GM19351 (cell line): ENCODE measurements at regions not wholly inside any gene's neighbourhood (a gene's known extent, or its start where the extent isn't known, plus 50 kb on each side); places are given as distances from the start of the nearest gene placed in this dataset.
A peak's percentile ranks its signal among the peaks of the same experiment; 100 is the strongest.
"Not testable (repeated sequence)": the region's sequence is repeated elsewhere in the genome, so short reads cannot be mapped to it uniquely, and the experiment has no call there.

Source experiments
- ATAC-seq: cut with Tn5 transposase; IDR thresholded peaks from one replicate; pipeline ENCODE4 v1.9.1; 2021; ENCODE audit warnings: mild to moderate bottlenecking, moderate library complexity; ENCODE audit not compliant: unreplicated experiment

DNA sequence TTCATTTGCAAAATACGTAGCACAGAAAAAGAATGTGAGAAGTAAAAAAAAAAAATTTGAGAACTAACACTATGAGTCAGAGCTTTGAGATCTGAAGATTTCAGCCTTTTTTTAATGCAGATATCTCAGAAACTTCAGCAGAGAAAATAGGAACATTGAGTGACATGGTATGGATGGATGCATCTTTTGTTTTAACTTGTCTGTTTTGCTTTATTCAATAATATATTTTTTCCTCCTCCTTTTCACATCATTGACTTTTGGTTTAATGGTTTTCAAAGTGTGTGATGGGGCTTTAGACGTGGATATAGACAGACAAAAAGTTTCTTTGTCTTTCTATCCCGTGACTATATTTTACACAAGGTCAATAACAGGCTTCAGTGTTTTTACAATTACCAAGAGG lies 426.7 kb upstream of the FRG2C start:
- no peak for ATAC-seq

DNA sequence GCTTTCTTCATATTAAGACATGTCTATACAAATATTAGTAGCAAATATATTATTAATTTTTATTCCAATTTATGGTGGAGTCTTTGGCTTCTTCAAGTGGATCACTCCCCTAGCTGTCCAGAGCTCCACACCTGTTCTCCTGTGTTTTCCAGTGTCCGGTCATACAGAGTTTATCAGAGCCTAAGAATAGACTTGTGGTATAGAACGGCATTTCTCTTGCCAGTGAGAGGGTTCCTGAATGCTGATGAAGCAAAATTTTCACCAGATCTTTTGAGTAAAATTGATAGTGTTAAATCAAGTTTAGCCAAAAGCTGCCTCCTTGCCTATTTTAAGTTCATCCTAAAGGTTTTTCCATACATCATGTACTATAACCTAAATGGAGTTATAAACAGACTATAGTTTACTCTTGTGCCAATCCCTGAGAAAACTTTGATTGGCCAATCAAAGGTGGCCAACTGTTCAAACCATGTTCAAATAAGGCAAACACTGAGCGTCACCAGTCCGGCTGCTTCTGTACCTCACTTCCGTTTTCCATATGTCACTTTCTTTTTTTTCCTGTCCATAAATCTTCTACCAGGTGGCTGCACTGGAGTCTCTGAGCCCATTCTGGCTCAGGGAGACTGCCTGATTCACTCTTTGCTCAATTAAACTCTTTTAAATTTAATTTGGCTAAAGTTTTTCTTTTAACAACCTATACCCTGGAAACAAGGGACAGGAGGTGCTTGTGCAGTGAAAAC lies 422.7 kb upstream of the FRG2C start:
- ATAC-seq, result not testable (repeated sequence)

DNA sequence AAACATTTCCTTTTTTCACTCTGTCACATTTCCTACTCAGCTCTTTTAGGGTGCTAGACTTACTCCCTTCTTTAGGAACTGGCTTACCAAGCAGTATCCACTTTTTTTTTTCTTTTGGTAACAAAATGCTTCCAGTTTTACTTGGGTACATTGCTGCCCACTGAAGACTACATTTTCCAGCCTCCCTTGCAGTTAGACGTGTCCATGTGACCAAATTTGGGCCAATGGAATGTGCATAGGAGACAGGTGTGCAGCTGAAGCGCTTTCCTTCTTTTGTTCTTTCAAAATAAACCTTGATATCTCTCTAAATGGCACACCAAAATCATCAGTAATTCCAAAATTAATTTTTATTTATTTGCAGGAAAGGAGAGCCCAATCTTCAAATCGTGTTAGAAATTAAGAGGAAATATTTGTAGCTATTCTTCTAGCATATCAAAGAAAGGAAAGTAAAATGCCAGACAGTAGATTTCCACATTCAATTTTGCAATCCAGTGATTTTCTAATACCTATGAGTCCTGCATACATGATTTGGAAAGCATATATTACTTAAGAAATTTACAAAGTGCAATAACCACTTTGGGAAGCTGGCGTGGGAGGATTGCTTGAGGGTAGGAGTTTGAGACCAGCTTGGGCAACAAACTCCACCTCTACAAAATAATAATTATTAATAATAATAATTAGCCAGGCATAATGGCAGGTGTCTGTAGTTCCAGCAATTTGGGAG lies 422.0 kb upstream of the FRG2C start:
- no peak for ATAC-seq

DNA sequence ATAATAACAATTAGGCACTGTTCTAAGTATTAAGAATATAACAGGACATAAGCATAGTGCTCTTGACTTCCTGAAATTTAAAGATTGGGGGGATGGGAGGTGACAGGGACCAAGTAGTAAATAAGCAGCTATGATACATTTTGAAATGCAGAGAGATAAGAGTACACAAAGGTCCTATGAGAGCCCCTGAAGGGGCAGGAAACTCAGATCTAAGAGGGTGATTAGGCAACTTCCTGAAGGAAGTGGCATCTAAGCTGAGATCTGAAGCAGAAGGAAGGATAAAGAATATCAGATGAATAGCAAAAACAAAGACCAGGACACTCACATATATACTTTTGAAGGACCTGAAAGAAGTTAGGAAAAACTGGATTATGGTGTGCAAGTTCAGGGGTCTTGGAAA lies 415.2 kb upstream of the FRG2C start:
- no peak for ATAC-seq

DNA sequence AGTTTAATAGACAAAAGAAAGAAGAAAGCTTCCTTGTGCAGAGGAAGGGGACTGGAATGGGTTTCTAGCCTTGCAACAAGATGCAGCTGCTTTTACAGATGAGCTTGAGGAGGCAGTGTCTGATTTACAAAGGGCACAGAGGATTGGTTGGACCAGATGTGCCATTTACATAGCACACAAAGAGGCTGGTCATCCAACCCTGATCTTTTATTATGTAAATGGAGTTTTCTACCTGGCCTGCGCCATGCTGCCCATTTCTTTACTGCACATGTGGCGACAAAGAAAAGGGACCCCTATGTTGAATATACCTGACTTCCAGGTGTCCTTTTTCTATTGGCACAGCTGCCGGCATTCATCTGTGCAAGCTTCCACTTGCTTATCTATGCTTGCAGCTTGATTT lies 409.4 kb upstream of the FRG2C start:
- ATAC-seq, result no peak

DNA sequence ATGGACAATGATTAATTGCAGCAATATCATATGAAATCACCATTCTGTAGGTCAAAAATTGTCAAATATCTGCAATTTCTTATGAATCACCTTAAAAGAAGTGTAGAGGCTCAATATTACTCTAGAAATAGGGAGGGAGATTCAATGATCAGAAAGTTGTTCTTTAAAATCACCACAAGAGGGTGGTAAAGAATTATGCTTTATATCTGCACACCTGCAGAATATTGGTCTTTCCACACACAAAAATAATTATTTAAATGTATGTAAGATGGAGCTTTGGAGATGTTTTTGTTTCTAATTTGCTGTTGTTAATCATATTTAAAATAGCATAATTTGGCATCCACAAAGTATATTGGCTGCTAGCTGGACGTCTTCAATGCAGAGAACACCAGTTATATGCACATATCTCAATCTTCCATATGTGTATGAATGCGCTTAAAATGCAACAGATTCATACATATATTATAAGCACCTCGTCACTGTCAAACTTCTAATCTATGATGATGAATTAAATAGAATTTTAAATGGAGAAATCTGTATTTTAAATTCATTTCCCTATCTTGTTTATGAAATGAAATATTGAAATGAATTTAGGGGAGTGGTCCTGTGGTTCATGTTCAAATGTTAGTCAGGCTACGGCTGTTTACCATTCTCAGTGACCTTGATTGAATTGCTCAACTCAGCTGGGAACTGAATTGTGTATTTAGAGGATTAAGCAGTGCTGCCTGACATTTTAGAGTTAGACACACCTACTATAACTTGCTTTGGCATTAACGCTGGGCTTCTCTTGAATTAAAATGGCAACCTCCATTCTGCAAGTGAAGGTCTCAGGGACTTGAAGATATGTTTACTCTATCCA lies 405.1 kb upstream of the FRG2C start:
- peak; percentile 77 for ATAC-seq

DNA sequence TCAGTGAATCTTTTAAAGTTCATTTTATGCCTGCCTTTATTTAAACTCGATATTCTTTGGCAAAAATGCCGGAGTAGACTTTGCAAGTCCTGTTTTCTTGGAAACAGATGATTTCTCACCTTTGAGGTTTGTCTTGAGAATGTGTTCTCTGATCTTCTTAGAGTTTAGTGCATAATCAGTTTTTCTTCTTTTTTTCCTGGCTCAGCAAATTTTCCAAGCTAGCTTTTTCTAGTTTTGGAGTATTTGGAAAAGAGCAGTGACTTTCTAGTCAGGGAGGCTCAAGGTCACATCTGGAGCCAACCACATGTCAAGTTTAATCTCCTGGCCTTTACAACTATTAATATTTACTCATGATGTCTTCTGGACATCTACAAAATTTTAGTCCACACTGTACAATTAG lies 403.2 kb upstream of the FRG2C start:
- ATAC-seq, result not testable (repeated sequence)

DNA sequence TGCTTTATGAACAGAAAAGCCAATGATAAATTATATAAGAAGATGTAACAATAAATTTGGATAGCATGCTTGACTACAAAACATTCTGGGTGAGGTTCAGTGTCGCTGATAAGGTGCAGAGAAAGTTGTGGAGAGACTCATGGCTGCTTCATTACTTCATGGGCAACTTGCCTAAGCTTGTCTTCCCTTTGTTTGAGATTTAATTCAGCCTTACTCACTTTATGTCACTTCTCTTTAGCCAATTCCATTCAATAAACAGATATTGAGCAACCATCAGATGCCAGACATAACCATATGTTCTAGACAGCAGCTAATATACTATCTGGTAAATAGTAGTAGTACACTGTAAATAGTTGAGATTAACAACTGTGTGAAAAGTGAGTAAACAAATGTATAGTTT lies 401.5 kb upstream of the FRG2C start:
- no peak for ATAC-seq

DNA sequence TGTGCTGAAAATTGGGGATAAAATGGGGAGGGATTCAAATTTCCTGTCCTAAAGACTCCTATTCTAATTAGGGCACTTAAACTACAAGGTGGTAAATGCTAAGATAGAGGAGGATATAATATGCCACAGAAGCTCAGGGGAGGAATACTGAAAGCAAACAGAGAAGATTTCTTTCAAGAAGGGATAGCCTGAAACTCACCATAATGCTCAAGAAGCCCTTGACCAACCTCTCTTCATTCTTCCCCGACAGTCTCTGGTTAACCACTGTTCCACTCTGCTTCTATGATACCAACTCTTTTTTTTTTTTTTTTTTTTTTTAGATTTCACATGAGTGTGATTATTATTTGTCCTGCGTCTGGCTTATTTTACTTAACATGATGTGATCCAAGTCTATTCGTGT lies 398.2 kb upstream of the FRG2C start:
- ATAC-seq, result no peak

DNA sequence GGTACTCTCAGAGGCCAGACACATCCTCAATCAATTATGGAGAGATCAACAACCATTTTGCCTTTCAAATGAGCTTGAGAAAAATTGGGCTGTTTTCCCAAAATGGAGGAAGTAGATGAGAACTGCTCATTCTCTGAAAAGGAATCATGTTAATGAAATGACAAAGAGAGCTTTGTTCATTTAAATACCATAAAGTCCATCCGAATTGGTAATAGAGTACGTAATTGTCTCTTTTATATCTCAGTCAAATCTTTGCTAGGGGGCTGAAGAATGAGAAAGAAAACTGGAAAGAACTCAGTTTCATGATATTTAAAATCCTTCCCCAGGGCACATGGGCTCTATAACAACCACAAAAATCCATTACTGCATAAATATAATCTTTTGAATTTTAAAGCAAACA lies 395.6 kb upstream of the FRG2C start:
- ATAC-seq, result not testable (repeated sequence)

DNA sequence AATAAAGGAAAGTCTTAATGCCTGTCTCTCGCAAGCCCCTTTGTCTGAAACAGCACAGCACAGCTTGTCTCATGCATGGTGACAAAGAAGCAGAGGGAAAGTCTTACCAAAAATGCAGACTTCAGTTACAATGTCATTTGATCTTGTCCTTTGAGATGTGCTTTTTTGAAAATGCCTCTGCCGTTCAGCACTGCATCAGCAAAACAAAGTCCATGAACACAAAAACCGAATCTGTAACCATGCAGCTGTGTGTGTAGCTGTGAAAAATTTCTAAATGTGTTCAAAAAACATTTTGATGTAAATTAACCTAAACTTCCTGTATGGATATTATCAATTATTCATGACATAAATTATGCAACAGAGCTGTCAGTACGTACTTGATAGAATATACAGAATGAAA lies 391.9 kb upstream of the FRG2C start:
- ATAC-seq, result not testable (repeated sequence)

DNA sequence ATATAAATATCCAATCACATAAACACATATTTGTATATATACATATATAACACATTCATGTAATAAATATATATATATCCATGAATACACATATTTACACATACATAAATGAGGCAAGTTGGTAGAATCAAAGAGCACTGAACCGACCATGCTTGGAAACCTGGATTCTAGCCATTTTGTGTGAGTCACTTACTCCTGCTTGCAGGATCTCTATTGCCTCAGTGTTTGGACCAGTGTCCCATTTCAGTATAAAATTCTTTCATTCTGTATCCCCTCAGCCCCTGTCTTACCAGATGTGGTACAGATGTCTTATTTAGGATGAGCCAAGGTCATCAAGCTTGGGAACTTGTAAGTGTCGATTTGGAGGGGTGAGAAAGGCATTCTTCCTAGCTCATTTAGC lies 391.4 kb upstream of the FRG2C start:
- ATAC-seq, result no peak

DNA sequence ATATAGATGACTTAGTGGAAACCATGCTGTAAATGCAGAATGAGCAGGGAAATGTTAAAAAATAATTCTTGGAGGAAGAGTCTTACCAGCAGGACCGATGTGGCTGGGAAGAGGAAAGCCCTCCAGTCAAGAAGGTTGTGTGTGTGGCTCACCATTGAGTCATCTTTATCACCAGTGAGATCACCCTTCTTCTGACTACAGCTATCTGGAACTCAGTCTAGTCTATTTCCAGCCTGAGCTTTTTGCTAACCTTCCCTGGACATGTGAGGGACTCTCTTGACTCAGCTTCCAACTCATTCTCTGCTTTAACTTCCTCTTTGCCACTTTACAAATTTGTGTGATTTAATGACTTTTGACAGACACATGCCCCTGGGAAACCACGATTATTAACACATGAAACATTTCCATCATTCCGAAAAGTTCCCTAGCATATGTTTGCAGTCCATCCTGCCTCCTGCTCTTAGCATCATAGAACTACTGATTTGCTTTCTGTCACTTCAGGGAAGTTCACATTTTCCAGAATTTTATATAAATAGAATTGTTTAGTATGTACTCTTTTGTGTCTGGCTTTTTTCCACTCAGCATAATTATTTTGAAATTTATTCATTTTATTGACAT lies 378.5 kb upstream of the FRG2C start:
- not testable (repeated sequence) for ATAC-seq

DNA sequence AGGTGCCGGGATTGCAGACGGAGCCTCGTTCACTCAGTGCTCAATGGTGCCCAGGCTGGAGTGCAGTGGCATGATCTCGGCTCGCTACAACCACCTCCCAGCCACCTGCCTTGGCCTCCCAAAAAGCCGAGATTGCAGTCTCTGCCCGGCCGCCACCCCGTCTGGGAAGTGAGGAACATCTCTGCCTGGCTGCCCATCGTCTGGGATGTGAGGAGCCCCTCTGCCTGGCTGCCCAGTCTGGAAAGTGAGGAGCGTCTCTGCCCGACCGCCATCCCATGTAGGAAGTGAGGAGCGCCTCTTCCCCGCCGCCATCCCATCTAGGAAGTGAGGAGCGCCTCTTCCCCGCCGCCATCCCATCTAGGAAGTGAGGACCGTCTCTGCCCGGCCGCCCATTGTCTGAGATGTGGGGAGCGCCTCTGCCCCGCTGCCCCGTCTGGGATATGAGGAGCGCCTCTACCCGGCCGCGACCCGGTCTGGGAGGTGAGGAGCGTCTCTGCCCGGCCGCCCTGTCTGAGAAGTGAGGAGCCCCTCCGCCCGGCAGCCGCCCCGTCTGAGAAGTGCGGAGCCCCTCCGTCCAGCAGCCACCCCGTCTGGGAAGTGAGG lies 375.1 kb upstream of the FRG2C start:
- not testable (repeated sequence) for ATAC-seq

DNA sequence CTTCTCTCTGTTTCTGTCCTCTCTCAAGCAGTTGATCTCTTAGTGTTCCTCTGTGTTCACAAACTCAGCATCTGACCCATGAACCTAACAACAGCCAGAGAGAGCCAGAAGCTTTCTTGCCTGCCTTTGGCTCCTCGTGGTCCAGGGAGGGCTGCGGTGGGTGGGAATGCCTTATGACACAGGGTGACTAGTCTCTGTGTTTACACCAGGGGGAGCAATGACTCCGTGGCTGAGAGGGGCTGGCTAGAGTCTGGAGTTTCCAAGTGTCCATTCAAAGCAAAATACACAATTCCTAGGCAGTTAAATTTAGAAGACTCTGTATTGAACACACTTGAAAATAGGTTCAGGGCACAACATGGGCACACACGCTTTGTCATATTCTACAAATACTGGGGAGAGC lies 370.0 kb upstream of the FRG2C start:
- peak; percentile 72 for ATAC-seq

DNA sequence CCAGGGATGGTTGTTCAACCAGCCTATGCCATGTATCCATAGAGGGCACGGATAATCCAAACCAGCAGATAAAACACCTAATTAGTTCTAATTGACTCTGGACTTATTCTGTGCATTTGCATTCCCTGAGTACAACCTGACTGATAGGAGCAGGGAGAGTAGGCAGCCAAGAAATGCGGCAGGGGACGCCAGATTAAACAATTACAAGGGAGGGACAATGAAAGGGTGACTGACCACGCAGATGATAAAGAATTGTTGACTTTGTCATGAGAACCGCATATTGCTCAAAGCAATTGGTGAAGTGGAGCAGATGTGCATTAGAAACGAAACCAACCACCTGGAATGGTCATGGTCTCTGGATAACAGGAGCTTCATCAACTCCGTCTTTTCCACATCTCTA lies 369.1 kb upstream of the FRG2C start:
- no peak for ATAC-seq

DNA sequence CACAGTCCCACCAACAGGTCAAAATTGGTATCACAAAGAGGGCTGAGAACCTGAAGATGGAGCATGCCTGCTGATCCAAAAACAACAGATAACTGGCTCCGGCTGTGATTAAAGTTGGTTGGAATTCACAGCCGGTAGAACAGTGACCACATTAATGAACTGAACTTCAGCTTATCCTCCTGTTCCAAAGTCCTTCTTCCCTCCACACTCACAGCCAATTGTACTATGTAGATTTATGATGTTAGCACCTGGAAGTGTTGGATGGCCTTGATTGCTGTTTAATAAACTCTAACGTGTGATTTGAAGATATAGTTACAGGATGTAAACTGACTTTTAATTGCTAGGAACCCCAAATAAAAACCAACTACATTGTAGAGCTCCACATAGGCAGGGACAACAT lies 367.3 kb upstream of the FRG2C start:
- ATAC-seq, result no peak

DNA sequence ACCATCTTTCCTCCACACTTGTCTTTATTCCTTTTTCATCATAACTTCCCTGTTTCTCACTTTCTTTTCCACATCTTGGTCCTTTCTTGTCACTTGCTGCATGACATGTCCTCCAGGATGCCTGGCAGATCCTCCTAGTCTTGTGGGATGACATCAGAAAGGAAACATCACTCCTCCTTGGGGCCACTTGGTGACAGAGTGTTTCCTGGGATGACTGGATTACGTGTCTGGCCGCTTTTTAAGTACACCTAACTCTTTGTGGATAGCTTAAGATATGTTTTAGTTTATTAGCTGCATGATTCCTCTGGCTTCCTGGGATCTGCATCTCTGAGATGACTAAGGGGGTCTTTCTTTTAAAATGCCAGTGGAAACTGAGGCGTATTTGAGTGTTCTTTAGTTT lies 363.5 kb upstream of the FRG2C start:
- ATAC-seq, result no peak

DNA sequence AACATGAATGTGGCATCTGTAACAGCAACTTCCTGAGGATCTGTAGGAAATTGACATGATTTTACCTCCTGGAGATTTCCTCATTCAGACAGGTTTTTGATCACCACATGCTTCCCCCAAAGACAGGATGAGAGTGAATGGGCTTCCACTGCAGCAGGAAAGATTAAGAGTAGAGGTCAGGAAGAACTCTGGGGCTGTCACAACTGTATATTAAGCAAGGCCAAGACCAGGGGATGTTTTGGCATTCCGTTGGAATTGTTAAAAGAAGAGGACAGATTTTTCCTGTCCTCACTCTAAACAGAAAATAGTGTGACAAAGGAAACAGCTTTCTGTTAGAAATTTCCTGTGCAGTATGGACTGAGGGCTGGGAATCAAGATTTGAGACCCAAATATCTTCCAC lies 363.1 kb upstream of the FRG2C start:
- ATAC-seq, result not testable (repeated sequence)

DNA sequence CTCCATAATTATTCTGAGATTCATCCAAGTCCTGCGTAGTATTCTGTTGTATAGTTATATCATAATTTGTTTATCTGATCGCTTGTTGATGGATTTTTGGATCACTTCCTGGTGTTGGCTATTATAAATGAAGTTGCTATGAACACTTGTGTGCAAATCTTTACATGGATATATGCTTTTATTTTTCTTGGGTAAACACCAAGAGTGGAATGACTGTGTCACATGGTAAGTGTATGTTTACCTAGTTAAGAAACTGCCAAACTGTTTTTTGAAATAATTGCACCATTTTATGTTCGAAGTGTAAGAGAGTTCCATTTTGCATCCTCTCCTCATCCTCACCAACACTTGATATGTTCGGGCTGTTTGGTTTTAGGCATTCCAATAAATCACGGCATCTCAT lies 360.4 kb upstream of the FRG2C start:
- ATAC-seq, result no peak

DNA sequence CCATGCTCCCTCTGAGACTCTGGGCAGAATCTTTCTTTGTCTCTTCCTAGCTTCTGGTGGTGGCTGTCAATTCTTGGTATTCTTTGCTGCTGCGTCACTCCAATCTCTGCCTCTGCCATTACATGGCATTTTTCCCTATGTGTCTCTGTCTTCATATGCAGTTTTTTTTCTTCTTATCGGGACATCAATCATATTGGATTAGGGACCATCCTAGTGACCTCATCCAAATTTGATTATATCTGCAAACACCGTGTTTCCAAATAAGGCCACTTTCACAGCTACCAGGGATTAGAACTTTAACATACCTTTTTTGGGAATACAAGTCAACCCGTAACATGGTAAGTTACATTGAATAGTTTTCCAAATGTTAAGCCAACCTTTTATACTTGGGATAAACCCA lies 358.2 kb upstream of the FRG2C start:
- ATAC-seq, result no peak
